GM23248 (cell line): ENCODE measurements at regions not wholly inside any gene's neighbourhood (a gene's known extent, or its start where the extent isn't known, plus 50 kb on each side); places are given as distances from the start of the nearest gene placed in this dataset.

Experiments used
- EZH2 ChIP-seq: fragments of 200-600 bp; sonication (generic); IDR thresholded peaks from 2 replicates; pipeline ENCODE4 v1.6.1; 2018; ENCODE audit warnings: antibody characterized with exemption, mild to moderate bottlenecking; ENCODE audit not compliant: insufficient read depth, poor library complexity, severe bottlenecking
- EZH2phosphoT487 ChIP-seq: fragments of 200-600 bp; sonication (generic); IDR thresholded peaks from 2 replicates; pipeline ENCODE4 v1.6.1; 2018; ENCODE audit warnings: antibody characterized with exemption, moderate library complexity, mild to moderate bottlenecking, low read depth; ENCODE audit not compliant: insufficient read depth

- TF ChIP-seq EZH2 (no peak), EZH2phosphoT487 (no peak)
These were observed 720.8 kb upstream of the REG3G start for GRCh38 chr2:78304678-78305077.
